ENCODE measurements at regions not wholly inside any gene's neighbourhood (a gene's known extent, or its start where the extent isn't known, plus 50 kb on each side); places are given as distances from the start of the nearest gene placed in this dataset.

DNA sequence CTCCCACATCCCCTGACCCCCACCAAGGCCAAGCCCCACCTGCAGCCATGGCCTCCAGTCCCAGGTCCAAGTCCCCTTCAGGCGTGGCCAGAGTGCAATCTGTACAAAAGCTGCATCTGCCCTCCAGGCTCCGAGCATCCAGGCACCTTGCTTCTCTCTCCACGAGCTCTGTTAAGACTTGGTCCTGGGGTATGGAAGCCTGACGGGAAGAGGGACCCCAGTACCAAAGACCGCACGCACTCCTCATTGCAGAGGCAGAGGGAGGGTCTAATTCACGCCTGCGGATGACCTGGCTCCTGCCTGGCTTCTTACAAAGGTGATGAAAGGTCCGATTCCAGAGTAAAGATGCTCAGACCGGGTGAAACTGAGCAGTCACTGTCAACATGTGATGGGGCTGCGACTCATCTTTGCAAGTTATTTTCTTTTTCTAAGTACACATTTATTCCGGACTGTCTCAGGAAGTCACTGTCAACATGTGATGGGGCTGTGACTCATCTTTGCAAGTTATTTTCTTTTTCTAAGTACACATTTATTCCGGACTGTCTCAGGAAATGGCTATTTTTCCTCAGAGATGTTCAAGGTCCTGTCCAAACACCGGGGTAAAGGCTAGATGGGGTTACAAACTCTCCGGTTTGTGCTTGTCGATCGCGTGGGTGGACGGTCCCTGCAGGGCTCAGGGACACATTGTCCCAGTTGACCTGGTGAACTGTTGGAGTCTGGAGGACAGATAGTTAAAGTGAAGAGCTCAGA lies 252.0 kb upstream of the IRX4 start:
- H3K9me3 Mint-ChIP-seq: peaks cover 1% of the 10 kb centered on the region
- H3K4me3 Mint-ChIP-seq: no peak overlapping the region
- H3K27ac Mint-ChIP-seq: no peak overlapping the region
- no peaks in the 10 kb centered on the region for H3K36me3 Mint-ChIP-seq
- no peak for DNase-seq (ENCODE audit: low spot score in 2 of 2)
- no peak for ATAC-seq (ENCODE audit: low read depth)
- peaks cover 5% of the 10 kb centered on the region for H3K27me3 Mint-ChIP-seq
- H3K4me1 Mint-ChIP-seq: no peaks in the 10 kb centered on the region

GRCh38 chr5:2133936-2134335 lies 251.2 kb upstream of the IRX4 start:
- peaks cover 5% of the 10 kb centered on the region for H3K27me3 Mint-ChIP-seq
- H3K4me3 Mint-ChIP-seq: no peak overlapping the region

GRCh38 chr5:2133080-2133479 lies 250.4 kb upstream of the IRX4 start:
- no peaks in the 10 kb centered on the region for H3K9me3 Mint-ChIP-seq
- no peaks in the 10 kb centered on the region for H3K4me1 Mint-ChIP-seq
- H3K27ac Mint-ChIP-seq: no peak overlapping the region
- H3K36me3 Mint-ChIP-seq: no peaks in the 10 kb centered on the region
- DNase-seq (ENCODE audit: low spot score in 2 of 2) (no peak), ATAC-seq (ENCODE audit: low read depth) (no peak)
- no peak overlapping the region for H3K4me3 Mint-ChIP-seq
- peaks cover 3% of the 10 kb centered on the region for H3K27me3 Mint-ChIP-seq

More at GRCh38 chr5:2133936-2134335, 251.2 kb upstream of the IRX4 start:
- ATAC-seq (ENCODE audit: low read depth) (no peak), DNase-seq (ENCODE audit: low spot score in 2 of 2) (no peak)
- Mint-ChIP-seq H3K36me3 (no peaks in the 10 kb centered on the region), H3K9me3 (peaks cover 1% of the 10 kb centered on the region), H3K4me1 (no peaks in the 10 kb centered on the region), H3K27ac (no peak overlapping the region)

DNA sequence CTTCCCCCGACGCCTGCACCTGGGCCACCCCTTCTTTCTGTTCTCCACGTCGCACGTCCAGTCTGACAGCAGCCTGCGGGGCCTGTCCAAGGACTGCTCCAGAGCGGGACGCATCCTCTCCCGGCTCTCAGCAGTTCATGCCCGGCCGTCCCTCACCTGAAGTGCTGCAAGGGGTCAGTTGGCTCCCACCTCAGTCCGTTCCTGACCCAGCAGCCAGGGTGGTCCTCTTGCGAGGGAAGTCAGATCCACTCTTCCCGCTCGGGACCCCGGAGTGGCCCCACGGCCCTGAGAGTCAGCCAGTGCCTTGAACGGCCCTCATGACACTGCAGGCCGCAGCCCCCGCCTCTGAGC lies 249.7 kb upstream of the IRX4 start:
- ATAC-seq (ENCODE audit: low read depth) (no peak), DNase-seq (ENCODE audit: low spot score in 2 of 2) (no peak)
- no peaks in the 10 kb centered on the region for H3K9me3 Mint-ChIP-seq
- no peaks in the 10 kb centered on the region for H3K4me1 Mint-ChIP-seq
- no peak overlapping the region for H3K4me3 Mint-ChIP-seq
- H3K27ac Mint-ChIP-seq: no peak overlapping the region
- peaks cover 3% of the 10 kb centered on the region for H3K27me3 Mint-ChIP-seq
- H3K36me3 Mint-ChIP-seq: no peaks in the 10 kb centered on the region

- Mint-ChIP-seq H3K27ac (no peak overlapping the region), H3K4me3 (no peak overlapping the region), H3K4me1 (no peaks in the 10 kb centered on the region), H3K9me3 (no peaks in the 10 kb centered on the region), H3K27me3 (peaks cover 4% of the 10 kb centered on the region), H3K36me3 (no peaks in the 10 kb centered on the region)
- no peak for DNase-seq (ENCODE audit: low spot score in 2 of 2)
- ATAC-seq (ENCODE audit: low read depth): no peak
Observed at GRCh38 chr5:2131826-2132496, 249.2 kb upstream of the IRX4 start.

DNA sequence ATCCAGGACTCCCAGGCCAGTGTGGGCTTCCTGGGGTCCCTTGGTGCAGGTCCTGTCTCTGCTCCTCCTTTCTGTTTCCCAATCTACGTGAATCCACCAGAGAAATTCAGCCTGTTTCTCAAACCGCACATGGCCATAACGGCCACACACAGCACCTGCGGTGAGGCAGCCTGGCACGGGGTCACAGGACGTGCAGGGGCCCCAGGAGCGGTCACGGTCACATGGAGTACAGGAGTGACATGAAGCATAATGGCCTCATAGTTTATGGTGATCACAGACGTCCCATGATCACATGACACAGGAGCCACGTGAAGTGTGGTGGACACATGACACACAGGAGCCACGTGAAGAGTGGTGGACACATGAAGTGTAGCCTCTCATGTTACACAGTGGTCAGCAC lies 248.5 kb upstream of the IRX4 start:
- H3K4me1 Mint-ChIP-seq: no peaks in the 10 kb centered on the region
- no peaks in the 10 kb centered on the region for H3K9me3 Mint-ChIP-seq
- DNase-seq (ENCODE audit: low spot score in 2 of 2): no peak
- H3K4me3 Mint-ChIP-seq: no peak overlapping the region
- ATAC-seq (ENCODE audit: low read depth): no peak
- no peaks in the 10 kb centered on the region for H3K36me3 Mint-ChIP-seq
- H3K27me3 Mint-ChIP-seq: peaks cover 2% of the 10 kb centered on the region
- H3K27ac Mint-ChIP-seq: no peak overlapping the region

- ATAC-seq (ENCODE audit: low read depth): no peak
- peaks cover 1% of the 10 kb centered on the region for H3K9me3 Mint-ChIP-seq
Observed at GRCh38 chr5:2130361-2130760, 247.6 kb upstream of the IRX4 start.

DNA sequence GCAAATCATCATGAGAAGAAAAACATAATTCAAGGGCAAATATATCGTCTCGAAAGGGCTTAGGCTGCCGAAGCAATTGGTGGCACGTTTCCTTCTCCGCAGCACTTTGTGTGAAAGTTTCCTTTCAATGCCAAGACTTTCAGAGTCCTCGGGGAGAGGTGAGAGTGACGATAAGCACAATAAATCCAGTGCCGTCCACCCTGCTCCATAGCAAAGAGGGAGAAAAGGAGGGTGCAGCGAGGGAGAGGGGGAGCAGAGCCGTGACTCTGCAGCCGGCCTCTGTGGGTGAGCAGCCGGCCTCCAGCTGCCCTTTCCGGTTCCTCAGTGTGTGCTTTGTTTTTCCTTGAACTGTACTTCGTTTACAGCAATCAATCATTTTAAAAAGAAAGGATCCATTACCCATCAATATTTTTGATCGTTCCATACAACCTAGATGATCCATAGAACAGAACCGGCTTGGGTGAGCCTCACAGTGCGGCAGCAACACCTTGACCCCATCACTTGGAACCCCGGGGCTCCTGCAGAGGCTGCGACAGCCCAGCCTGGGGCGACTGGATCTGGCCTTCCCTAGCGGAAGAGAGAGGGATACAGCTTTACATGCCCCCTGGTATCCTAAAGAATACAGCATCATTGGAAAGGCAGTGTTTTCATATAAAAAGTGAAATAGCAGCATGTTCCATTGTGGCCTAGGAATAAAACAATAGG lies 247.0 kb upstream of the IRX4 start:
- DNase-seq (ENCODE audit: low spot score in 2 of 2) (no peak), ATAC-seq (ENCODE audit: low read depth) (no peak)
- Mint-ChIP-seq H3K9me3 (peaks cover 1% of the 10 kb centered on the region), H3K27ac (no peak overlapping the region), H3K36me3 (no peaks in the 10 kb centered on the region), H3K27me3 (peaks cover 7% of the 10 kb centered on the region), H3K4me1 (no peaks in the 10 kb centered on the region), H3K4me3 (no peak overlapping the region)

More at GRCh38 chr5:2130361-2130760, 247.6 kb upstream of the IRX4 start:
- no peak for DNase-seq (ENCODE audit: low spot score in 2 of 2)
- peaks cover 5% of the 10 kb centered on the region for H3K27me3 Mint-ChIP-seq
- no peaks in the 10 kb centered on the region for H3K36me3 Mint-ChIP-seq
- H3K4me3 Mint-ChIP-seq: no peak overlapping the region
- no peak overlapping the region for H3K27ac Mint-ChIP-seq
- no peaks in the 10 kb centered on the region for H3K4me1 Mint-ChIP-seq

DNA sequence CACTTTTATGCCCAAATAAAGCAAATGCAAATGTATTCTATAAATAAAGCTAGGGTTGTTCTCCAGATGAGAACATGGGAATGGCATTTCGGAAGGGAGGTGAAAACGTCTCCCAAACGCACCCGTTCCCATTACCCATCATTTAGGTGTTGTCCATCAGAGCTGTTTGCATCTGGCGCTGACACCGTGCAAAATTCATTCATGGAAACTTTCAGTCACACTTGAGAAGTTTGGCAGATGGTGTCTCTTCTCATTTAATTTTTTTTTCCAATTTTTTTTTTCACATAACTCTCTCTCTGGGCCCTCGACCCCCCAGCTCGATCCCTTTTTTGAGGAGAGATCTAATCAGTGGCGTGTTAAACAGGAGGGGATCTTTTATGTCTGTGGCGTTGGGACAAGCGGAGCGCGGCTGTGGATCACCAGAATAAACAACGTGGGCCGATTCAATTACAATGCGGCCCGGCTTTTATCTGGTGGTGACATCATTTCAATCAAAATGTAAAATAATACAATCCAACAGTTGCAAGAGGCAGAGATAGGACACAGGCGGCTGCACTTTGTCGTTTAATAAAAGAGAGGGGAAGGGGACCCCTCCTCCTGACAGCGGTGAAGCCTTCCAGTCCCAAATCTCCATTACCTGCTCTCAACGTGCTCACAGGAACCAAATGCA lies 246.1 kb upstream of the IRX4 start:
- peaks cover 1% of the 10 kb centered on the region for H3K9me3 Mint-ChIP-seq
- H3K4me1 Mint-ChIP-seq: no peaks in the 10 kb centered on the region
- no peaks in the 10 kb centered on the region for H3K36me3 Mint-ChIP-seq
- ATAC-seq (ENCODE audit: low read depth) (no peak), DNase-seq (ENCODE audit: low spot score in 2 of 2) (no peak)
- H3K4me3 Mint-ChIP-seq: no peak overlapping the region
- H3K27me3 Mint-ChIP-seq: peaks cover 7% of the 10 kb centered on the region
- H3K27ac Mint-ChIP-seq: no peak overlapping the region

DNA sequence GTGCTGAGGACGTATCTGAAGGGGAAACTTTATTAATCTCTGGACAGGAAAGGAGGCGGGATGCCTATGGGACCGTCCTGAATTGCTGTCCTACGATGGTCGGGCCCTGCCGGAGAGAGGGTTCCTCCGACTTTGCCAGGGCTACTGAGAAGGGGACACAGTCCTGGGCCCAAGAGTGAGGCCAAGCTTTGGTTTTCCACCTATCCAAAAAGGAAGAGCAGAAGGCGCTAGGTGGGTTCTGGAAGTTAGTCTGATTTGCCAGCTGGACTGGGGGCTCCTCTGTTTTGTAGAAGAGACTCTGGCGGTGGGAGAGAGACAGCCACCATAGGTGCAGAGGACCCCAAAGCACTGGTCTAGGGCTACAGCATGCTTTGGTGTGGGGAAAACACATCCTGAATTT lies 243.8 kb upstream of the IRX4 start:
- no peak overlapping the region for H3K27ac Mint-ChIP-seq
- no peaks in the 10 kb centered on the region for H3K36me3 Mint-ChIP-seq
- DNase-seq (ENCODE audit: low spot score in 2 of 2) (no peak), ATAC-seq (ENCODE audit: low read depth) (no peak)
- no peak overlapping the region for H3K4me3 Mint-ChIP-seq
- no peaks in the 10 kb centered on the region for H3K4me1 Mint-ChIP-seq
- peaks cover 7% of the 10 kb centered on the region for H3K27me3 Mint-ChIP-seq
- peaks cover 1% of the 10 kb centered on the region for H3K9me3 Mint-ChIP-seq

GRCh38 chr5:2125901-2126265 lies 243.2 kb upstream of the IRX4 start:
- Mint-ChIP-seq H3K36me3 (no peaks in the 10 kb centered on the region), H3K4me3 (no peak overlapping the region), H3K27ac (no peak overlapping the region), H3K27me3 (peaks cover 7% of the 10 kb centered on the region), H3K4me1 (no peaks in the 10 kb centered on the region), H3K9me3 (peaks cover 4% of the 10 kb centered on the region)
- ATAC-seq (ENCODE audit: low read depth): no peak
- no peak for DNase-seq (ENCODE audit: low spot score in 2 of 2)

DNA sequence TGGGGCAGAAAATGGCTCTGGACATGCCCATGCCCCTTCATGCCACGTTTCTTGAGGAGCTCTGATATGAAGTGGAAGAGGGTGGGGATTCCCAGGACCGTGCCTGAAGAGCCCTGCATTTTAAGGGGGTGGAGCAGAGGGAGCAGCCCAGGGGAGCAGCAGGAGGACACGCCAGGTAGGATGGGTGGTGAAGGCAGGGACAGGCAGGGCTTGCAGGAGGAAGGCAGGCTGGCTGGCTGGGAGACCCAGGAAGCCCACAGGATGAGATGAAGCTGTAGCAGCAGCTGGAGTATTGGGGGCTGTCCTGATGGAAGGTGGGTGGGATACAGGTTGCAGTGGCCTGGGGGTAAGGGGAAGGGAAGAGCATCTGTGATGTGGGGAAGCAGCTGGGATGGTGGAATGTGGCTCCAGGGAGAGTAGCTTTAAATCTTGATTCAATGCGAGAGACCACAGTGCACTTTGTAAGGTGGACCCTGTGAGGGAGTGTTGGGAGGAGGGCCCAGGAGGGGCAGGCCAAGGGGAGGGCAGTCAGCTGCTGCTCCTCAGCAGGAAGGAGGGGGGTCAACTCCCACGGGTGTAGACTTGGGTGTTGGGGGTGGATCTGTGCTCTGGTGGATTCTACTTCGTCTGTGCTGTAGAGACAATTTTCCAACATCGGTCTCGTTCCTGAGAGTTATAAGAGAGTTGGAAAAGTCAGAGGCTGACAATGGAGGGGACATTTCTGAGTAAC lies 242.6 kb upstream of the IRX4 start:
- Mint-ChIP-seq H3K4me3 (no peak overlapping the region), H3K27ac (no peak overlapping the region), H3K36me3 (no peaks in the 10 kb centered on the region), H3K4me1 (no peaks in the 10 kb centered on the region), H3K9me3 (peaks cover 6% of the 10 kb centered on the region), H3K27me3 (peaks cover 7% of the 10 kb centered on the region)
- DNase-seq (ENCODE audit: low spot score in 2 of 2) (no peak), ATAC-seq (ENCODE audit: low read depth) (no peak)

DNA sequence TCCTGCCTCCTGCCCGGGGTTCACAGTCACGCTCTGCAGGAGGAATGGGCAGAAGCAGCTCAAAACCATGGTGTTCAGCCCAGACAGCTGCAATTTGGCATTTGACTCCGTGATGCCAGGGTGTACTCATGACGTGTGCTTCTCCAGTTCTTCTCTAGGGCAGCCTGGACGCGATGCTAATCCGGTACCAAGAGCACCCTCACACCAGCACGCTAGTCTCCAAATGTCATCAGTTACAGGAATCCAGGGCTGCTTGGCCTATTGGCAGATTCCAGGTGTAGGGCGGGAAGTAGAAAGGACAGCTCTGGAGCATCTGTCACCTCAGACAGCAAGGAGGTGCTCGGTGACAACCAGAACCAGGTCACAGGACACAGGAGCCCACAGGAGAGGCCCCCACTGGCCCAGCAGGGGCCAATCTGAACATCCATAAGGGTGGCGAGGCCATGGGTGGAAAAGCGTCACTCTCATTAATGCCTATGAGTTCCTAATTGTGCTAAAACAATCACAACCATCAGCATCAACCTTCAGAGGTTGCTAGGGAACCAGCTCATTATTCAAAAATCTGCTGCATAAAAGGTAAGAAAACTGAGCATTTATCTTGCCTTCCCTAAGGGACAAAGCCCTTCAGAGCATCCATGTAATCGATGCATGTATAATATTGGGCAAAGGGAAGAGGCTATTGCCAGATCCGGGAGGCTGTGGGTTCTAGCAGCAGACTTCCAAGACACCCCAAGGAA lies 241.9 kb upstream of the IRX4 start:
- Mint-ChIP-seq H3K4me3 (no peak overlapping the region), H3K27ac (no peak overlapping the region), H3K4me1 (no peaks in the 10 kb centered on the region), H3K9me3 (peaks cover 6% of the 10 kb centered on the region), H3K27me3 (peaks cover 7% of the 10 kb centered on the region), H3K36me3 (no peaks in the 10 kb centered on the region)
- ATAC-seq (ENCODE audit: low read depth) (no peak), DNase-seq (ENCODE audit: low spot score in 2 of 2) (no peak)

Measured in memory B cell (primary cell).